ENCODE measurements at regions not wholly inside any gene's neighbourhood (a gene's known extent, or its start where the extent isn't known, plus 50 kb on each side); places are given as distances from the start of the nearest gene placed in this dataset.
"Not testable (repeated sequence)": the region's sequence is repeated elsewhere in the genome, so short reads cannot be mapped to it uniquely, and the experiment has no call there.

DNA sequence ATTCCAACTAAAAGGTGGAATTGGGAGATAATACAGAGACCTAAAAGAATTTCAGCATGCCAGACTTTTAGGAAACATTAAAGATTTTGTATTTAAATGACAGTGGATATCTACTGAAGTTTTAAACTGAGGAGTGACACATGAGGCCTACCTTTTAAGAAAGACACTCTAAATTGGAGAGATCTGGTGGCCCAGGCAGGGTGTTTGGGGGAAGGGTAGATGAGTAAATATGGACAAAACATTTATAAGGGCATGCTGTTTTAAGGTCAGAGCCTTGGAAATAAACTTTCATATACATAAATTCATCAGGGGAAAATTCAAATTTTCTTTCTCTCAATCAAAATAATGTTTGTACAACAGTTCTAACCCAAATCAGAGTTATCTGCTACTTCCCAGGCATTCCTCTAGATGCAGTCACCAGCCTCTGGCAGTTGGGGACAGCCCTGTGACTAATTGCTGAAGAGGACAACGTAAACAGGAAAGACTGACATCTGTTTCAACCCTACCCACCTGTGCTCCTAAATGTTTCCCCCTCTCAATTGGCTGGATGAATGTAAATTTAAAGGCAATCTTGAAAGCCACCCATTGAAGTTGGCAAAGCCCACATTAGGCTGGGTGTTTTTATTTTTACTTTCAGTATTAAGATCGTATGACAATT is 1646.9 kb upstream of the ADGRL3 start:
- Histone ChIP-seq H3K36me3 (no peaks in the 10 kb centered on the region), H3K27ac (no peak overlapping the region), H3K4me3 (no peak overlapping the region), H3K27me3 (no peaks in the 10 kb centered on the region), H3K4me1 (no peaks in the 10 kb centered on the region), H3K9me3 (no peaks in the 10 kb centered on the region)
- intact Hi-C loops (cut with DNase I): no loop called here
- 28 to 65% methylated on average over 2 of the region's 2 CpGs for WGBS, 2 donors
- DNase-seq: no peak
- TF ChIP-seq, protein P1, sequence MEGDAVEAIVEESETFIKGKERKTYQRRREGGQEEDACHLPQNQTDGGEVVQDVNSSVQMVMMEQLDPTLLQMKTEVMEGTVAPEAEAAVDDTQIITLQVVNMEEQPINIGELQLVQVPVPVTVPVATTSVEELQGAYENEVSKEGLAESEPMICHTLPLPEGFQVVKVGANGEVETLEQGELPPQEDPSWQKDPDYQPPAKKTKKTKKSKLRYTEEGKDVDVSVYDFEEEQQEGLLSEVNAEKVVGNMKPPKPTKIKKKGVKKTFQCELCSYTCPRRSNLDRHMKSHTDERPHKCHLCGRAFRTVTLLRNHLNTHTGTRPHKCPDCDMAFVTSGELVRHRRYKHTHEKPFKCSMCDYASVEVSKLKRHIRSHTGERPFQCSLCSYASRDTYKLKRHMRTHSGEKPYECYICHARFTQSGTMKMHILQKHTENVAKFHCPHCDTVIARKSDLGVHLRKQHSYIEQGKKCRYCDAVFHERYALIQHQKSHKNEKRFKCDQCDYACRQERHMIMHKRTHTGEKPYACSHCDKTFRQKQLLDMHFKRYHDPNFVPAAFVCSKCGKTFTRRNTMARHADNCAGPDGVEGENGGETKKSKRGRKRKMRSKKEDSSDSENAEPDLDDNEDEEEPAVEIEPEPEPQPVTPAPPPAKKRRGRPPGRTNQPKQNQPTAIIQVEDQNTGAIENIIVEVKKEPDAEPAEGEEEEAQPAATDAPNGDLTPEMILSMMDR (IDR thresholded peaks at IDR 0.05): no peak
- TF ChIP-seq EP300 (IDR thresholded peaks at IDR 0.05) (no peak), POLR2A (IDR thresholded peaks at IDR 0.05) (no peak)

DNA sequence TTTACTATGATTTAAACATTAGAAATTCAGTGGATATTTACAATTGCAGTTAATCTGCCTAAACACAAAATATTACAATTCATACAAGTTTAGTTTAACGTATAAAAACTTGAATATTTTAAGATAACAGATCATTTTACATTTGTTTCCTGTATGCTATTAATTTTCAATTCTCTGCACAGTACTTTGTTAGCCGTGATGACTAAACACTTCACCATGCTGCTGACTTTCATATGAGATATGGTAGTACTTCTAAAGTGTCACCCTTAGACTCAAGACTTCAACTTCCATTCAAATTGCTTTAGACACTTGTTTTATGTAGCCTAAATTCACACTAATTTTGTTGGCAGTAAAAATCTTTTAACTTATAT is 1646.4 kb upstream of the ADGRL3 start:
- DNase-seq: no peak
- no peak for TF ChIP-seq POLR2AphosphoS5 (IDR thresholded peaks at IDR 0.05)
- TF ChIP-seq EP300 (IDR thresholded peaks at IDR 0.05): no peak
- TF ChIP-seq POLR2A (IDR thresholded peaks at IDR 0.05): no peak
- TF ChIP-seq, protein P1 (IDR thresholded peaks at IDR 0.05): no peak
- Histone ChIP-seq H3K36me3 (no peaks in the 10 kb centered on the region), H3K4me1 (no peaks in the 10 kb centered on the region), H3K27me3 (no peaks in the 10 kb centered on the region), H3K4me3 (no peak overlapping the region), H3K27ac (no peak overlapping the region), H3K9me3 (no peaks in the 10 kb centered on the region)
- WGBS, 2 donors: 32 to 76% methylated on average over 2 of the region's 2 CpGs
- intact Hi-C loops (cut with DNase I): no loop called here

DNA sequence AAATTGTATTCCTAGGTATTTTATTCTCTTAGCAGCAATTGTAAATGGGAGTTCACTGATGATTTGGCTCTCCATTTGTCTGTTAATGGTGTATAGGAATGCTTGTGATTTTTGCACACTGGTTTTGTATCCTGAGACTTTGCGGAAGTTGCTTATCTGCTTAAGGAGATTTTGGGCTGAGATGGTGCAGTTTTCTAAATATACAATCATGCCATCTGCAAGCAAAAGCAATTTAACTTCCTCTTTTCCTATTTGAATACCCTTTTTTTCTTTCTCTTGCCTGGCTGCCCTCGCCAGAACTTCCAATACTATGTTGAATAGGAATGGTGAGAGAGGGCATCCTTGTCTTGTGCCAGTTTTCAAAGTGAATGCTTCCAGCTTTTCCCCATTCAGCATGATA is 1643.9 kb upstream of the ADGRL3 start:
- intact Hi-C loops (cut with DNase I); H3K27ac ChIP-seq; H3K4me3 ChIP-seq; DNase-seq; H3K36me3 ChIP-seq; H3K27me3 ChIP-seq; H3K4me1 ChIP-seq; H3K9me3 ChIP-seq: not testable (repeated sequence)
- 53 to 83% methylated on average over 2 of the region's 2 CpGs for WGBS, 2 donors

DNA sequence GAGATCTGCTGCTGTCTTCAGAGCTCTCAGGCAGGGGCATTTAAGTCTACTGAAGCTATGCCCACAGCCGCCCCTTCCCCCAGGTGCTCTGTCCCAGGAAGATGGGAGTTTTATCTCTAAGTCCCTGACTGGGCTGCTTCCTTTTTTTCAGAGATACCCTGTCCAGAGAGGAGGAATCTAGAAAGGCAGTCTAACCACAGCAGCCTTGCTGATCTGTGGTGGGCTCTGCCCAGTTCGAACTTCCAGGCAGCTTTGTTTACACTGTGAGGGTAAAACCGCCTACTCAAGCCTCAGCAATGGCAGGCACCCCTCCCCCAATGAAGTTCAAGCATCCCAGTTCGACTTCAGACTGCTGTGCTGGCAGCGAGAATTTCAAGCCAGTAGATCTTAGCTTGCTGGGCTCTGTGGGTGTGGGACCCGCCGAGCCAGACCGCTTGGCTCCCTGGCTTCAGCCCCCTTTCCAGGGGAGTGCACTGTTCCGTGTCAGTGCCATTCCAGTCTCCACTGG is 1639.9 kb upstream of the ADGRL3 start:
- intact Hi-C loops (cut with DNase I); H3K9me3 ChIP-seq; H3K36me3 ChIP-seq; H3K4me1 ChIP-seq; DNase-seq; H3K27me3 ChIP-seq; H3K27ac ChIP-seq; H3K4me3 ChIP-seq: not testable (repeated sequence)
- WGBS, 2 donors: 39 to 72% methylated on average over 9 of the region's 9 CpGs

DNA sequence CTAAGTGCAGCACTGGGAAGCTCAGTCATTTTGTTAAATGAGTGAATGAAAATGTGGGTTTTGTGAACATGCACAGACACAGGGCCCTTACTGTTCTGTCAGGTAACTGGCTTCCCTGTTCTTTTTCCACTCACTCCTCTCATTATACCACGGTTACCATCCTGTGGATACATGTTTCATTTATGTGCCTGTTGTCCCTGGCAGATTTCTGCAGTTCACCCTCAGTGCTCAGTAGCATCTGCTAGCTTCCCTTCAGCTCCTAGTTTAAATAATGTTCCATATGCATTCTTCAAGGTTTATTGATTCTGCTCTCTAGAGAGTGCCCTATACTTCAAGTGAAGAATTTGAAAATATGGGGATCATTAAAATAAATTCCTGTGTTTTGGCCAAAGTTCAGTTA is 1634.3 kb upstream of the ADGRL3 start:
- intact Hi-C loops (cut with DNase I): no loop called here
- no peaks in the 10 kb centered on the region for H3K27me3 ChIP-seq
- H3K27ac ChIP-seq: no peak overlapping the region
- 38 to 67% methylated on average over 1 of the region's 1 CpG for WGBS, 2 donors
- DNase-seq: no peak
- no peaks in the 10 kb centered on the region for H3K36me3 ChIP-seq
- H3K9me3 ChIP-seq: no peaks in the 10 kb centered on the region
- no peaks in the 10 kb centered on the region for H3K4me1 ChIP-seq
- no peak overlapping the region for H3K4me3 ChIP-seq
- TF ChIP-seq, protein P1 (IDR thresholded peaks at IDR 0.05): no peak
- no peak for TF ChIP-seq EP300 (IDR thresholded peaks at IDR 0.05)
- TF ChIP-seq POLR2AphosphoS5 (IDR thresholded peaks at IDR 0.05): no peak
- no peak for TF ChIP-seq POLR2A (IDR thresholded peaks at IDR 0.05)

DNA sequence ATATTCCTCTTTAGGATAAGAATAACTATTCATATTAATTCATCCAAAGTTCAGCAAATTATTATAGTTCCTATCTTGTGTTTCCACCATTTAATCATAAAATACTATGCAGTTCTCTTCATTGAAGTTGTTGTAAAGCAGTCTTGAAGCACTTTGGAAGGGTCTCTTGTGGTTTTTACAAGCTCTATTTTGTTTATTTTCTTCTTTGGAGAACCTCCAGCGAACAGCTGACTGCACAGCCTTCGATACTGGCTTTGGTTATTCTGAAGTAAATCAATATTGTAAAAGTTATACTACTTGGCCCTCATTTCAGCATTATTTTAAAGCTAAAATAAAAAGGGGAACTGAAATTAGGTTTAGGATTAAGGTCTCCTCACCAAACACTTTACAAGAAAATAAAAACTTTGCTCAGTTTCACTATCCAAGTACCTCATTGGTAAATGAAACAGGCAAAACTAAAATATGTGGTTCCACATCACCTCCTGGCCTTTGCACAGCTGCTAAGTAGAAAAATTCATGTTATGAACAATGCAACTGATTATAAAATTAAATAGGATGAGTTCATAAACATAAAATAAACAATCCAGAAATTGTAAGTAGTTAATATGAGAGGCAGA is 1629.2 kb upstream of the ADGRL3 start:
- 7 to 29% methylated on average over 2 of the region's 2 CpGs for WGBS, 2 donors
- TF ChIP-seq POLR2A (IDR thresholded peaks at IDR 0.05) (no peak), EP300 (IDR thresholded peaks at IDR 0.05) (no peak), POLR2AphosphoS5 (IDR thresholded peaks at IDR 0.05) (no peak)
- TF ChIP-seq, protein P1 (IDR thresholded peaks at IDR 0.05): no peak
- Histone ChIP-seq H3K27me3 (no peaks in the 10 kb centered on the region), H3K9me3 (no peaks in the 10 kb centered on the region), H3K4me1 (no peaks in the 10 kb centered on the region), H3K4me3 (no peak overlapping the region), H3K36me3 (no peaks in the 10 kb centered on the region), H3K27ac (no peak overlapping the region)
- intact Hi-C loops (cut with DNase I): no loop called here
- no peak for DNase-seq

Measured in sigmoid colon (tissue), 6 donors.